ENCODE measurements at regions not wholly inside any gene's neighbourhood (a gene's known extent, or its start where the extent isn't known, plus 50 kb on each side); places are given as distances from the start of the nearest gene placed in this dataset.

GRCh38 chr2:12442476-12442847 lies 274.3 kb upstream of the TRIB2 start:
- H4K20me1 ChIP-seq (ENCODE audit: insufficient read depth): no peaks in the 10 kb centered on the region
- DNase-seq (ENCODE audit: low read depth, low spot score) (no peak), ATAC-seq (no peak)
- H3K9me3 ChIP-seq (ENCODE audit: control insufficient read depth in 1 of 2, insufficient read depth in 1 of 2, low read depth in 1 of 2, low read length in 2 of 2): no peaks in the 10 kb centered on the region
- H3K27ac ChIP-seq (ENCODE audit: low read depth, low read length): no peak overlapping the region
- POLR2A ChIA-PET: no interaction called here
- no peaks in the 10 kb centered on the region for H3K79me2 ChIP-seq (ENCODE audit: insufficient read depth, low read length)
- no peak overlapping the region for H3K4me3 ChIP-seq (replicated peaks in 1 of 2; ENCODE audit: low read depth in 1 of 2, low read length in 2 of 2)
- no peaks in the 10 kb centered on the region for H3K36me3 ChIP-seq (ENCODE audit: control insufficient read depth in 1 of 2, insufficient read depth in 2 of 2, low read length in 2 of 2)
- RAD21 ChIA-PET (ENCODE audit: low non-redundant PET in 1 of 2, low total read pairs in 2 of 2, uncharacterized antibody in 2 of 2, unreplicated experiment in 2 of 2): no interaction called here
- CTCF ChIA-PET: no interaction called here
- no peak overlapping the region for H3K9ac ChIP-seq (ENCODE audit: low read length)
- no peak overlapping the region for H3K4me2 ChIP-seq (ENCODE audit: low read length)
- no peaks in the 10 kb centered on the region for H3K9me2 ChIP-seq (ENCODE audit: insufficient read depth)
- H3K4me1 ChIP-seq (ENCODE audit: control insufficient read depth in 1 of 2, insufficient read depth in 2 of 2, low read length in 2 of 2): no peaks in the 10 kb centered on the region
- BruUV-seq (replicated peaks): no TSS peak
- H2AFZ ChIP-seq (ENCODE audit: low read depth, low read length, poor library complexity, severe bottlenecking): no peak overlapping the region
- no peaks in the 10 kb centered on the region for H3K27me3 ChIP-seq (ENCODE audit: insufficient read depth, low read length)
- intact Hi-C loops (cut with micrococcal nuclease): no loop called here
- TF ChIP-seq EGR1 (IDR thresholded peaks at IDR 0.05; ENCODE audit: low read depth): no peak
- no peak for TF ChIP-seq ELF1 (IDR thresholded peaks at IDR 0.05; ENCODE audit: borderline replicate concordance, low read depth)
- no peak for TF ChIP-seq TCF7L2 (IDR thresholded peaks at IDR 0.05; ENCODE audit: borderline replicate concordance, extremely low read depth, insufficient read depth, insufficient read length)
- TF ChIP-seq SIN3A (IDR thresholded peaks at IDR 0.05; ENCODE audit: low read depth): no peak
- TF ChIP-seq ZBTB33 (IDR thresholded peaks at IDR 0.05; ENCODE audit: extremely low read depth, insufficient replicate concordance, low read length): no peak
- TF ChIP-seq POLR2A (IDR thresholded peaks at IDR 0.05; ENCODE audit: borderline replicate concordance, extremely low read depth, insufficient read depth, insufficient read length): no peak
- TF ChIP-seq CBX3 (IDR thresholded peaks at IDR 0.05; ENCODE audit: low read depth): no peak
- TF ChIP-seq ZFX (IDR thresholded peaks at IDR 0.05): no peak
- TF ChIP-seq SRF (IDR thresholded peaks at IDR 0.05; ENCODE audit: low read depth): no peak
- TF ChIP-seq RAD21 (IDR thresholded peaks at IDR 0.05; ENCODE audit: low read depth): no peak
- TF ChIP-seq, protein P1, sequence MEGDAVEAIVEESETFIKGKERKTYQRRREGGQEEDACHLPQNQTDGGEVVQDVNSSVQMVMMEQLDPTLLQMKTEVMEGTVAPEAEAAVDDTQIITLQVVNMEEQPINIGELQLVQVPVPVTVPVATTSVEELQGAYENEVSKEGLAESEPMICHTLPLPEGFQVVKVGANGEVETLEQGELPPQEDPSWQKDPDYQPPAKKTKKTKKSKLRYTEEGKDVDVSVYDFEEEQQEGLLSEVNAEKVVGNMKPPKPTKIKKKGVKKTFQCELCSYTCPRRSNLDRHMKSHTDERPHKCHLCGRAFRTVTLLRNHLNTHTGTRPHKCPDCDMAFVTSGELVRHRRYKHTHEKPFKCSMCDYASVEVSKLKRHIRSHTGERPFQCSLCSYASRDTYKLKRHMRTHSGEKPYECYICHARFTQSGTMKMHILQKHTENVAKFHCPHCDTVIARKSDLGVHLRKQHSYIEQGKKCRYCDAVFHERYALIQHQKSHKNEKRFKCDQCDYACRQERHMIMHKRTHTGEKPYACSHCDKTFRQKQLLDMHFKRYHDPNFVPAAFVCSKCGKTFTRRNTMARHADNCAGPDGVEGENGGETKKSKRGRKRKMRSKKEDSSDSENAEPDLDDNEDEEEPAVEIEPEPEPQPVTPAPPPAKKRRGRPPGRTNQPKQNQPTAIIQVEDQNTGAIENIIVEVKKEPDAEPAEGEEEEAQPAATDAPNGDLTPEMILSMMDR (IDR thresholded peaks at IDR 0.05 in 2 of 3, conservative IDR thresholded peaks at IDR 0.05 in 1 of 3; ENCODE audit: borderline replicate concordance in 1 of 3, insufficient read depth in 1 of 3, low read depth in 2 of 3, low read length in 2 of 3): no peak
- TF ChIP-seq, protein P2, sequence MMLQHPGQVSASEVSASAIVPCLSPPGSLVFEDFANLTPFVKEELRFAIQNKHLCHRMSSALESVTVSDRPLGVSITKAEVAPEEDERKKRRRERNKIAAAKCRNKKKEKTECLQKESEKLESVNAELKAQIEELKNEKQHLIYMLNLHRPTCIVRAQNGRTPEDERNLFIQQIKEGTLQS (IDR thresholded peaks at IDR 0.05): no peak
- no peak for TF ChIP-seq ZNF274 (IDR thresholded peaks at IDR 0.05; ENCODE audit: low read depth, low read length)
